Bronchial epithelial cell (primary cell): ENCODE measurements at regions not wholly inside any gene's neighbourhood (a gene's known extent, or its start where the extent isn't known, plus 50 kb on each side); places are given as distances from the start of the nearest gene placed in this dataset.
"Not testable (repeated sequence)": the region's sequence is repeated elsewhere in the genome, so short reads cannot be mapped to it uniquely, and the experiment has no call there.

ENCODE experiments used
- DNase-seq: peaks from one replicate; pipeline ENCODE4 v3.0.0-alpha.2; 2010; ENCODE audit warnings: low read depth
- FAIRE-seq: peaks from 2 replicates; lab custom pipeline; 2011; peaks lifted over from hg19 to GRCh38; lab: Jason Lieb, UNC
- H3K27me3 ChIP-seq: 2 replicates; pipeline ENCODE4 v1.5.1; 2011; ENCODE audit warnings: low read length; ENCODE audit not compliant: control insufficient read depth, insufficient read depth
- H3K36me3 ChIP-seq: 2 replicates; pipeline ENCODE4 v1.5.1; 2011; ENCODE audit warnings: low read length; ENCODE audit not compliant: control insufficient read depth, insufficient read depth
- H3K4me3 ChIP-seq: 2 replicates; pipeline ENCODE4 v1.5.1; 2011; ENCODE audit warnings: mild to moderate bottlenecking, low read depth, low read length, control low read depth
- TF ChIP-seq, protein P1 (sequence below): IDR thresholded peaks from 2 replicates; pipeline ENCODE4 v1.5.1; 2011; ENCODE audit warnings: mild to moderate bottlenecking, moderate library complexity, low read length, control low read depth, inconsistent platforms; ENCODE audit not compliant: insufficient read depth, severe bottlenecking

DNA sequence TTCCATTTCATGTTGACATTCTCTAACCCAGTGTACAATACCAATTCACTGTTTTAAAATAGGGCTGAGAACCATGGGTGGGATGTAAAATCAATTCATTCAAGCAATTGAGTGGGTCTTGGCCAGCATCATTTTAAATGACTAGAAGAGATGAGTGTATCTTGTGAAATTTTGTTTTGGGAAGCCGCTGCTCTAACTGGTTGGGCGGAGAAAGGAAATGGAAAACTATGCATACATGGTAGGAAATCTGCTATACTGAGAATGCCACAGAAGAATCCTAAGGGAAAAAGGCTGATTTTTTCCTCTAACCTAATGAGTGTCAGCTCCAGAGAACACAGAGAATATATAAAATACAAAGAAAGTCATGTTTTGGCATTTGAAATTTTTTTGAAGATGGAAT, 54.8 kb upstream of the DCLK2 start:
- DNase-seq: no peak
- no peaks in the 10 kb centered on the region for H3K27me3 ChIP-seq
- H3K4me3 ChIP-seq: no peak overlapping the region
- no peaks in the 10 kb centered on the region for H3K36me3 ChIP-seq
- TF ChIP-seq, protein P1, sequence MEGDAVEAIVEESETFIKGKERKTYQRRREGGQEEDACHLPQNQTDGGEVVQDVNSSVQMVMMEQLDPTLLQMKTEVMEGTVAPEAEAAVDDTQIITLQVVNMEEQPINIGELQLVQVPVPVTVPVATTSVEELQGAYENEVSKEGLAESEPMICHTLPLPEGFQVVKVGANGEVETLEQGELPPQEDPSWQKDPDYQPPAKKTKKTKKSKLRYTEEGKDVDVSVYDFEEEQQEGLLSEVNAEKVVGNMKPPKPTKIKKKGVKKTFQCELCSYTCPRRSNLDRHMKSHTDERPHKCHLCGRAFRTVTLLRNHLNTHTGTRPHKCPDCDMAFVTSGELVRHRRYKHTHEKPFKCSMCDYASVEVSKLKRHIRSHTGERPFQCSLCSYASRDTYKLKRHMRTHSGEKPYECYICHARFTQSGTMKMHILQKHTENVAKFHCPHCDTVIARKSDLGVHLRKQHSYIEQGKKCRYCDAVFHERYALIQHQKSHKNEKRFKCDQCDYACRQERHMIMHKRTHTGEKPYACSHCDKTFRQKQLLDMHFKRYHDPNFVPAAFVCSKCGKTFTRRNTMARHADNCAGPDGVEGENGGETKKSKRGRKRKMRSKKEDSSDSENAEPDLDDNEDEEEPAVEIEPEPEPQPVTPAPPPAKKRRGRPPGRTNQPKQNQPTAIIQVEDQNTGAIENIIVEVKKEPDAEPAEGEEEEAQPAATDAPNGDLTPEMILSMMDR: no peak
- no peak for FAIRE-seq

DNA sequence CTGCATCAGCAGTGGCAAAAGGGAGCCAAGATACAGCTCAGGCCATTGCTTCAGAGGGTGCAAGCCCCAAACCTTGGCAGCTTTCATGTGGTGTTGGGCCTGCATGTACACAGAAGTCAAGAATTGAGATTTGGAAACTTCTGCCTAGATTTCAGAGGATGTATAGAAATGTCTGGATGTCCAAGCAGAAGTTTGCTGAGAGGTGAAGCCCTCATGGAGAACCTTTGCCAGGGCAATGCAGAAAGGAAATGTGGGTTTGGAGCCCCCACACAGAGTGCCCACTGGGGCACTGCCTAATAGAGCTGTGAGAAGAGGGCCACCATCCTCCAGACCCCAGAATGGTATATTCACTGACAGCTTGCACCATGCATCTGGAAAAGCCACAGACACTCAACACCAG, 51.3 kb upstream of the DCLK2 start:
- not testable (repeated sequence) for H3K27me3 ChIP-seq, DNase-seq, H3K36me3 ChIP-seq, H3K4me3 ChIP-seq, FAIRE-seq
